GM18907 (cell line): ENCODE measurements at regions not wholly inside any gene's neighbourhood (a gene's known extent, or its start where the extent isn't known, plus 50 kb on each side); places are given as distances from the start of the nearest gene placed in this dataset.
A peak's percentile ranks its signal among the peaks of the same experiment; 100 is the strongest.
"Not testable (repeated sequence)": the region's sequence is repeated elsewhere in the genome, so short reads cannot be mapped to it uniquely, and the experiment has no call there.

Experiments
- ATAC-seq: cut with Tn5 transposase; IDR thresholded peaks from one replicate; pipeline ENCODE4 v1.9.1; 2021; ENCODE audit warnings: mild to moderate bottlenecking, moderate library complexity; ENCODE audit not compliant: unreplicated experiment

DNA sequence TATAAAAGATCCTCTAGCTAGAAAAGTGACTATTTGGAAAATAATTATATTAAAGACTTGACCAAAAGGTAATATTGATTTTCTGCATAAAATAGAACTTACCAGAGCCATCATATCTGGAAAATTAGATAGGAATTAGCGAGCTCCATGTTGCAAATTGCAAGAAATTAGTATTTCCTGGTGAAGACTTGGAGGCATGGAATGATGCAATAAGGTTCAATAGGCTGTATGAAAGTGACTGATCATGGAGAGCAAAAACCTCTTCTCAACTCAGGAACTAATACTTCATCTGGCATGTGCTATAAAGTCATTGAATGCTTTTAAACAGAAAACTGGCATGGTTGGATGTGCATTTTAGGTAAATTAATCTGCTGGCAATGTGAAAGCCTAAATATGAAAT, 66.3 kb upstream of the UFM1 start:
- ATAC-seq, result no peak

DNA sequence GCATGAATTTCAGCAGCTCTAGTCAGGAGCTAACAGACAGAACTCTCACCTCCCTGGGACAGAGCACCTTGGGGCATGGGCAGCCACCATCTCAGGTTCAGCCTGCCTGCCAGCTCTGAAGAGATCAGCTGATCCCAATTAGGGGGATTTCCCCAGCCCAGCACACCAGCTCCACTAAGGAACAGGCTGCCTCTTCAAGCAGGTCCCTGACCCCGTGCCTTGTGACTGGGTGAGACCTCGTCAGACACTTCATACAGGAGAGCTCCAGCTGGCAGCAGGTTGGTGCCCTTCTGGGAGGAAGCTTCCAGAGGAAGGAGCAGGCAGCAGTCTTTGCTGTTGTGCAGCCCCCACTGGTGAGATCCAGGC, 84.5 kb upstream of the UFM1 start:
- ATAC-seq, result no peak

DNA sequence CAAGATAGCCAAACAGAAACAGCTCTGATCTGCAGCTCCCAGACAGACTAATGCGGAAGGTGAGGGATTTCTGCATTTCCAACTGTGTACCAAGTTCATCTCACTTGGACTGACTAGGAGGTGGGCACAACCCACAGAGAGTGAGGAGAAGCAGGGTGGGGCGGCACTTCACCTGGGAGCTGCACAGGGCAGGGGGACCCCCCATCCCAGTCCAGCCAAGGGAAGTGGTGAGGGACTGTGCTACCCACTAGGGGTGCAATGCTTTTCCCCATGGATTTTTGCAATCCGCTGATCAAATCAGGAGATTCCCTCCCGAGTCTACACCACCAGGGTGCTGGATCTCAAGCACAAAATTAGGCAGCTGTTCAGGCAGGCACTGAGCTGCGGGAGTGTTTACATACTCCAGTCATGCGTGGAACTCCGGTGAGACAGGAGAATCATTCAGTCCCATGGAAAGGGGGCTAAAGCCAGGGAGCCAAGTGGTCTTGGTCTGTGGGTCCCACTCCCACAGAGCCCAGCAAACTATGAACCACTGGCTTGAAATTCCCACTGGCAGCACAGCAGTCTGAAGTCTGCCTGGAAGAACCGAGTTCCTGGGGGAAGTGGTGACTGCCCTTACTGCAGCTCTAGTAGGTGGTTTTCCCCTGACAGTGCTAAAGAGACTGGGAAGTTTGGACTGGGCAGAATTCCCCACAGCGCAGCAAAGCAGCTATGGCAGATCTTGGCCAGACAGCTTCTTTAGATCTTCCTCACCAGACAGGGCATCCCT, 85.1 kb upstream of the UFM1 start:
- ATAC-seq, result no peak

DNA sequence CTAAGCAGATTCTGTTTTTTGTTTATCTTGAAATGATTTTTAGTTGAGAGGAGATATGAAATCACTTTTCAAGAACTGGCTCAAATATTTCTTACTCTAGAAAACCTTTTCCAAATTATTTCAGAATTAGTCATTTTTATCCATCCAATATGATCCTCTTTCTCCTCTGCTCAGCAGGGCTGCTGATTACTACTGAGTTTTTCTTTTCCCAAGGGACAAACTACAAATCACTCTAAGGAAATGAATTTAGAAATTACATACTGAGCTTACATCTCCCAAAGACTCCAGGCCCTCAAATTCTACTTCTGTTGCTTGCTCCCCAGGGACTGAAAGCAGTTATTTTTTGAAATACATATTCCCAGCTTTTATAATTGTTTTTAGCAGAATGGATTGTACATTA, 87.4 kb upstream of the UFM1 start:
- ATAC-seq, result no peak

DNA sequence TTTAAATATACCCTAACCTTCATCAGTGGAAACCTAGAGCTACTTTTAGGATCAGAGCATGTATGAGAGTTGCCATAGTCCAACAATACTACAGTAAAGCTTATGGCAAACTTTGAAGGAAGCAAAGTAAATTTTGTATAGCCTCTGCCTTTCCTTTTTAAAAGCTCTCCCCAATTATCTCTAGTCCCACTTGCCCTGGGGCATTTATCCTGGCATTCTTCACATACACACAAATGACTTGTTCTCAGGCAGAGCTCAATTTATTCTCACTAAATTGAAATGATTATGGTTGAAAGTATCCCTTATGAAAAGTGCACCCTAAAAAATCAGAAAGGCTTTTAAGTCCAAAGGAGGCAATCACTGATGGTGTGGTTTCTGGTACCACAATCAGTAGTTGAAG, 94.1 kb upstream of the UFM1 start:
- ATAC-seq, result no peak

DNA sequence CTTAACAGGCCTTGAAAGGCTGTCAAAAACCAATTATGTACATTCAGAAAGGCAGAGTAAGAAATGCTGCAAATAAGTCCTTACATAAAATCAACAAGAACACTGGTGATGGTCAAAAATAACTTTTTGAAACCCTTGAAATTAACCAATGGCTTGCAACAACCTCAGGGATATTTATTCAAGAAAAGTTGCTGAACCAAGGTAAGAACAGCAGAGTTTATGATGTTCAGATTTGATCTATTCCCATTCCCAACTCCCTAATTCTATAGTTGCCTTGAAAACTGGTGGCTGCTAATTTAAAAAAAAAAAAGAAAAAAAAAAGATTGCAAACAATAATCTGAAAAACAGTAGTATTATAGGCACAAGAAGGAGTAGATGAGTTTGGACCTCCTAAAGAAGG, 109.8 kb upstream of the UFM1 start:
- ATAC-seq, result no peak

DNA sequence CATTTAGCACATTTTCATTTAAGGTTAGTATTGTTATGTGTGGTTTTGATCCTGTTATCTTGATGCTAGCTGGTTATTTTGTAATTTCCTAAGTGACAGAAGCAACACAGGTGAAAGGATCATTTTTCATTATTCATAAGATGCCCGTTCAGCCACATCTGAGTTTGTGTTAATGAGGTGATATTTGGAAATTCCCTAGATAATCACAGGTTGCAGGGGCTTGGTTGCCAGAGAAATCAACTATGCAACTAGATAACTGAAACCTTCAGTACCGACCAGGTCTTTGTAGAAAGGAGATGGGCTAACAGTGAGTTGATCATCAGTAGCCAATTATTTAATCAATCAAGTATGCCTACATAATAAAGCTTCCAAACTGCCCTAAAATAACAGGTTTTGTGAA, 121.3 kb upstream of the UFM1 start:
- no peak for ATAC-seq

DNA sequence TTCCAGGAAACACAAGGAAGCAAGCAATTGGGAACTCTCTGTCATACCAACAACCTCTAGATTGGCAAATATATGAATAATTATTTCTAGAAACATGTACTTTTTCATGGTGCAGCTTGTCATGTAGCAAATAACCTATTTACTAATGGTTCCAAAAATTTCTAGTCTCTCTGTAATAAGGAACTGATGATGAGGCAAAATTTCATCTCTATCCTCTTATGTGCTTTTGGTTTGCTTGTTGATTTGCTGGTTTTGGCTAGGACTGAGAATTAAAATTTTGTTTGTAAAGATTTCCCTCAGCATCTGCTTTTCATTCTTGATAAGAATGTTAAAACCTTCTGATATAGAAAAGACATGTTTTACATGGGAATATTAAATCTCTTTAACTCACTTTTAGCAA, 123.2 kb upstream of the UFM1 start:
- no peak for ATAC-seq

DNA sequence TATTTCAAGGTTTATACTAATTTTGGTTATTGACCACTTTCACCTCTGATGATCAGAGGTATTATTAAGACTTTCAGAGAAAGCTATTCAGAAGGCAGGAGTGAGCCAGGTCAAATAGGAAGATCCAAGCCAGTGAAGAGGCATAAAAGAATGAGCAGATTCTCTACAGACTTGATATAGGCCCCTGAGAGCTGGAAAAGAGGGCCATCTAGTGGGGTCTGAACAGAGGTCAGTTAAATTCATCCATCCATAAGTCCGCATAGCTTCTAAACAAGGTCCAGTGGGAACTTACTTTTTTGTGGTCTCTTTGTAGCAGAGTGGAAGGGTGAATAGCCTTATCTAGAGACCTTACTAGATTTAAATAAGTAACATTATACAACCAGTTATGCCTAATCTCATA, 126.6 kb upstream of the UFM1 start:
- ATAC-seq, result no peak

DNA sequence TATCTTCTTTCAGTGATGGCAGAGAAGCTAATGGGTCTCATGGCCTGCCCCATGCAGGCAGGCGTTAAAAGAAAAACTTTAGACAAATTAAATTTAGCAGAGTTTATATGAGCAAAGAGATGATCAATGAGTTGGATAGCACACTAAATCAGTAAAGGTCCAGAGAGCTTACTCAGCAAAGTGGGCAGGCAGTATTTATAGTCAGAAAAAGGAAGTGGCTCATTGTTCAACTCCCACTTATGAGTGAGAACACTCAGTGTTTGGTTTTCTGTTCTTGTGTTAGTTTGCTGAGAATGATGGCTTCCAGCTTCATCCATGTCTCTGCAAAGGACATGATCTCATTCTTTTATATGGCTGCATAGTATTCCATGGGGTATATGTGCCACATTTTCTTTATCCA, 128.5 kb upstream of the UFM1 start:
- not testable (repeated sequence) for ATAC-seq

DNA sequence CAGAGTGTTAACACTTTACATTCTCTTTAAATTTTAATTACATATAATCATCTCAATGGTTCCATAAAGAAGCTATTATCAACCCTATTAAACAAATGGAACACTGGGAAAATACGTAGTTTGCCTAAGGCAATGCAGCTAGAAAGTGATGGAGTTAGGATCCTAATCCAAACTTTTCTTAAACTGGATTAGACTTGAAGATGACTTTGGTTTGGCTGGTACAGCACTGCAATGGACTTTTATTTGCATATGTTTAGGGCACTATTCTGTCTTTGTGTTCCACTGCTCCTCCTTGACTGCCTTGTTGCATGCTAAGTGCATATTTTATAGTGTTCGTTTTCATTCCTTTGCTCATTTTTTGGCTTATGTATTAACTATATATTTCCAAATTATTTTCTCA, 133.5 kb upstream of the UFM1 start:
- no peak for ATAC-seq

DNA sequence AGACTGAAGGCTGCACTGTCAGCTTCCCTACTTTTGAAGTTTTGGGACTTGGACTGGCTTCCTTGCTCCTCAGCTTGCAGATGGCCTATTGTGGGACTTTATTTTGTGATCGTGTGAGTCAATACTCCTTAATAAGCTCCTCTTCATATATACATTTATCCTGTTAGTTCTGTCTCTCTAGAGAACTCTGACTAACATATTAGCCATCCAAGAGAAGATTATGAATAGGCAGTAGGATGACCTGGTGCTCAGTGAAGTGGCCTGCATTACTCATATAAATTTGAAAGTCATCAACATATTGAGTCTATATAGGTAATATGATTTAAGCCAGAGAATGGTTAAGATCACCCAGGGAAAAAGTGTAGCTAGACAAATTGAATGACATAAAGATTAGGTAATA, 136.3 kb upstream of the UFM1 start:
- ATAC-seq, result no peak

DNA sequence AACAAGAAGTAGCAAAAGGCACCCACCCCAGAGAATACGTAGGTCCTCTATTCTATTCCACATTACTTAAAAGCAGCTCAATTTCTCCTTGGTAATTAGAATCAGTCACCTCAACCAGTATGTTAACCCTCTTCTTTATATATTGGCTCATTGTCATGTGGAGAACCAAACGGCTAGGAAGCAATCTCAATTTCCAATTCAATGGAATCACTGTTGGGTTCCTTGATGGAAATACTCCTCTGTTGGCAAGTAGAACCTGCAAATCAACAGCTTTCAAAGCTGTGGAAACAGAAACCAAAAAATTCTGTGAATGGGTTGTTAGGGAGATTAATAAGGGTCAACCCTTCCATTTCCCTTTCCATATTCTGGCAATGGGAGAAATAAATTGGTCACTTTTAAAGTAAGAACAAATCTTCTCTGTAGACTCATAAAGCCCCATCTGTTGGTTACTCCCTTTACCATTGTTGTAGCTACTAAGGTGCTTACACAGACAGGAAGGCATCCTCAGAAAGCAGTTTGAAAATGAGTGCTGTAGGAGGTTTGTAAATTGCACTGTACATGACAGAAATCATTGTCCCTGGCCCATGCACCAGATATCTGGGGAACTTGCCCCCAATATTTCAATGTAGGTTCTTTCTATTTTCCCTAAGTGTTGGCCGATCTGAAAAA, 138.6 kb upstream of the UFM1 start:
- ATAC-seq, result no peak

DNA sequence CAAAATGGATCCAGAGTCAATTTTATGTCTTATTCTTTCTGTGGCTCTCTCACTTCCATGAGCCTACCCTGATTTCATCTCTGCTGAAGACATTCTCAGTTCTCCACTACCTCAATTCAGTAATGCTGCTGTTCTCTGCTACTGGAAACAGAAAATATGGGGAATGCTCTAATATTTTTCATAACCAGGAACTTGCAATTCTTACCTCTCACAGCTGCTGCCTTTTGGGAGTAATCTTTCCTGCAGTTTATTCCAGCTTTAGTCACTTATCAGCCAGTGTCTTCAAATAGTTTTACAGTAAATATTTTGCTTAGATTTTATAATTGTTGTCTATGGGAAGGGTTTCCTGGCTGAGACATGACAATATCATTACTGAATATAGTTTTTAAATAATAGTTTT, 145.1 kb upstream of the UFM1 start:
- ATAC-seq, result no peak

DNA sequence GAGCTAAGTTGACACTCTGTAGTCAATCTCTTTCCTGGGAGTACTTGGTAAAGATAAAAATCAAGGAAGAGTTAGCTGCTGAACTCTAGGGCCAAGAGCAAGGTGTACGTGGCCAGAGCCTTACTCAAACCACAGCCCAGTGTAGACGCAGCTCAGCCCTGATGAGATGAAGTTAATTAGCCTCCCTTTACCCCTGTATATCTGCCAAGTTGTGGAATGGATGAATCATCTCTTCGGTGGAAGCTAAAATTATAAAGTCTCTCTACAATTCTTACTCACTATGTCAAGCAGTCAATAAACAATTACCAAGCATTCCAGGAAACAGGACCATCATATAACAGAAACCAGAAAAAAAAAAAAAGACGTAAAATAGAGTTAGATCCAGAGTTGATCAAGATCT, 146.9 kb upstream of the UFM1 start:
- ATAC-seq, result no peak

DNA sequence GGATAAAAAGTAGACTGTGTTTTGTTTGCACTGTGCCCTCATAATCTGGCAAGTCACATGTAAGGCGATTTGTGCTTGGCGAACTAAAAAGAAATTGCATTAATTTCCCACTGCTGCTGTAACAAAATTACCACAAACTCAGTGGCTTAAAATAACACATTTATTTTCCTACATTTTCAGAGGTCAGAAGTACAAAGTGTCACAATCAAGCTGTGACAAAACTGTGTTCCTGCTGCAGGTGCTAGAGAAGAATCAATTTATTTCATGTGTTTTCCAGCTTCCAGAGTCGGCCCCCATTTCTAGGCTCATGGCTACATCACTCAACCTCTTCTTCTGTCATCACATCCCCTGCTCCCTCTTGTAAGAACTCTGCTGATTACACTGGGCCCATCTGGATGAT, 158.6 kb upstream of the UFM1 start:
- ATAC-seq, result no peak

DNA sequence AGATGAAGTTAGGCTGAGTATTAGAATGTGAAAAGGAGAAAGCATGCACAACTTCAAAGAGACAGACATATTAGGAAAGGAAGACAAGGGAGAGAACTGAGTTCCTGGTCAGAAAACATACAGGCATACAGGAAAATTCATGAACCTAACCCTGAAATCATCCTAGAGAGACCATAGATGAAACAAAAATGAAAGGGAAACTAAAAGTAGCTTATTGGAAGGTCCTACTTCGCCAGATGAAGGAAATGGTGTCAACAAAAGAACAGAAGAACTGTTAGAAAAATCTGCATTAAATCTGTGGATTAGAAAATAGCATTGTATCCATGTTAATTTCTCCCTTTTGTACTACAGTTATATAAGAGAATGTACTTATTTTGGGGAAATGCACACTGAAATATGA, 169.0 kb upstream of the UFM1 start:
- ATAC-seq, result peak; percentile 72

DNA sequence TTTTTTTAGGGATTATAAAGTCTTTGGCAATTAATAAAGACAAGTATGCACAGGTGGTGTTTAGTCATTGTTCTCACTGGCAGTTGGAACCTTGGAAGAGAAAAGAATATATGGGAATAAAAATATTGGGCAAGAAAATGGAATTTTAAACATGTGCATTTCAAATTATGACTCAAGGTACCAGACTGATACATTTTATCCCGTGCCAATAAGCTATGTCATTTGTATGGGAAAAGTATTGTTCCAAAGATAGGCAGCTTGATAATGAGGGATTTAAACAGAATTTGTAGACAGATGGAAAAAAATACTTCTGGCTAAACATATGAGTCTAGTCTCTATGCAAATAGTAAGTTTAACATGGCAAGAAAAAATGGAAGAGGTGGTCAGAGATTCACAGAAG, 169.5 kb upstream of the UFM1 start:
- no peak for ATAC-seq

DNA sequence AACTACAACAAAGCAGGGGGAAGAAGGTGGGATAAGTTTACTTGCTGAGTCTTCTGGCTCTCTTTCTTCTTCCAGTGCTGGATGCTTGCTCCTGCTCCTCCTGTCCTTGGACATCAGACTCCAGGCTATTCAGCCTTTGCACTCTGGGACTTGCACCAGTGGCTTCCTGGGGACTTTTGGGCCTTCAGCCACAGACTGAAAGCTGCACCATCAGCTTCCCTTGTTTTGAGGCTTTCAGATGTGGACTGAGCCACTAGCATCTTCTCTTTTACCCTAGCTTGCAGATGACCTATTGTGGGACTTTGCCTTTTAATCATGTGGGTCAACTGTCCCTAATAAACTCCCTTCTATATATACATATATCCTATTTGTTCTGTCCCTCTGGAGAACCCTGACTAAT, 173.0 kb upstream of the UFM1 start:
- ATAC-seq, result no peak

DNA sequence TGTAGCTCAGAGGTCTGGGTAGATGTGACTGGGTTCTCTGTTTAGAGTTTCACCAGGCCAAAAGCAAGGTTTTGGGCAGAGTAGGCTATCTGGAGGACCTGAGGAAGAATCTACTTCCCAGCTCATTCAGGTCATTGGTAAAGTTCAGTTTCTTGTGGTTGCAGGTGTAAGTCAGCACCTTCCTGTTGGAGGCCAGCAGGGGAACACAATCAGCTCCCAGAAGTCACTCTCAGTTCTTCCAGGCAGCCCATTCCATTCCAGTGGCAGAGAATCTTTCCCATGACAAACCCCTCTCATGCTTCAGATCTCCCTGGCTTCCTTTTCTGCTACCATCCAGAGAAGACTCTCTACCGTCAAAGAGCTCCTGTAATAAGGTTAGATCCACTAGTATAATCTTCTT, 176.2 kb upstream of the UFM1 start:
- ATAC-seq, result no peak

DNA sequence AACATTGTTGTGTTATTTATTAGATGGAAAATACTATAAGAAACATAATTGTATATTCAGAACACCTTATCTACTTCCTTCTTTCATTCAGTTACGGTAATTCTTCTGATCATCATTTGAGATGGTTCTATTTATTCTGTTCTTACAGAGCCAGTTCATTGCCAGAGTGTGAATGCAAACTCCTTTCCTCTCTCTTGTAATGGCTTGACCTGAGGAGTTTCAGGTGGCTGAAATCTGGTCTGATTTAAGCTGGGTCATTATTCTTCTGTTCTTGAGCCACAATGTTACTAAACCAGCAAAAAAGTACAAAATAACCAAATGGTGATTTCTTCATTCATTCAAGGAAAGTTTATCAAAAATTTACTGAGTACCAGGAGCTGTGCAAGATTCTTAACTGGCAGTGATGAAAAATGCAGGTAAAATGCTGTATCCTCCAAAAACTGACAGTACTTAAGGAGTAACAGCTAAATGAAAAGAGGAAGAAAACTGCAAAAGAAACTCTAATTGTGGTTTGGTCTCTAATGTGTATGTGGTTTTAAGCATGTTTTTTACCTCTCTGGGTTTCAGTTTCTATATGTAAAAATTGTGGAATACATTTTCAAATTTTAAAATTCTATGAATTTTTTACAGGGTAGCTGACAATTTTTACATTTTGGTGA, 182.4 kb upstream of the UFM1 start:
- peak; percentile 98 for ATAC-seq

DNA sequence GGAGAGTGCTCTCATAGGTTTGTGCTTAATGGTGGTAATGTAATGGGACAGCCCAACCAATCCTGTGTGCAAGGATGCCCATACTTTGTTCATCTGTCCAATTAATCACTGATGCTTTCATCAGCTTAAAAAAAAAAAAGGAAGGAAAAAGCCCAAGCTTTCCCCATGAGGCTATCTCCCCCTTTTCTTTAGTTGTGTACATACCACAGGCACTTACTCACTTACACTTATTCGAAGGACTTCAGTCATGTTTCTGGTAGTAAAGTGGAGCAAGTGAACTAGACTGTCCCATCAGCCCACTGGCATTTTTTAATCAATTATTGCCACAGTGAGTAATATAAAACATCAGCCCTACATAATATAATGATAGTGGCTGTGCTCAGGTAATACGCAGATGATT, 183.5 kb upstream of the UFM1 start:
- ATAC-seq, result no peak
